ENCODE measurements at regions not wholly inside any gene's neighbourhood (a gene's known extent, or its start where the extent isn't known, plus 50 kb on each side); places are given as distances from the start of the nearest gene placed in this dataset.

GRCh38 chr12:18979401-18980126, 150.0 kb upstream of the PLEKHA5 start:
- no peaks in the 10 kb centered on the region for H3K9me3 ChIP-seq (ENCODE audit: control insufficient read depth, insufficient read depth, low read length)
- H3K9ac ChIP-seq (ENCODE audit: low read depth, low read length) = no peak overlapping the region
- H3K4me3 ChIP-seq (ENCODE audit: low read depth, low read length) = no peak overlapping the region
- peaks cover 11% of the 10 kb centered on the region for H3K4me1 ChIP-seq (ENCODE audit: control insufficient read depth, insufficient read depth, low read length)
- H3K36me3 ChIP-seq (ENCODE audit: control insufficient read depth, insufficient read depth, low read length) = no peaks in the 10 kb centered on the region
- H3K27me3 ChIP-seq (ENCODE audit: control insufficient read depth, insufficient read depth, low read length) = no peaks in the 10 kb centered on the region

- Histone ChIP-seq H3K9ac (ENCODE audit: low read depth, low read length) (no peak overlapping the region), H3K4me1 (ENCODE audit: control insufficient read depth, insufficient read depth, low read length) (peaks cover 11% of the 10 kb centered on the region), H3K36me3 (ENCODE audit: control insufficient read depth, insufficient read depth, low read length) (no peaks in the 10 kb centered on the region), H3K27me3 (ENCODE audit: control insufficient read depth, insufficient read depth, low read length) (no peaks in the 10 kb centered on the region), H3K9me3 (ENCODE audit: control insufficient read depth, insufficient read depth, low read length) (no peaks in the 10 kb centered on the region), H3K4me3 (ENCODE audit: low read depth, low read length) (no peak overlapping the region)
Measured at GRCh38 chr12:18981732-18982131, 147.8 kb upstream of the PLEKHA5 start.

- H3K4me3 ChIP-seq (ENCODE audit: low read depth, low read length) = no peak overlapping the region
Measured at GRCh38 chr12:18982226-18982949, 147.1 kb upstream of the PLEKHA5 start.

GRCh38 chr12:18983854-18984253, 145.7 kb upstream of the PLEKHA5 start:
- Histone ChIP-seq H3K4me1 (ENCODE audit: control insufficient read depth, insufficient read depth, low read length) (peaks cover 11% of the 10 kb centered on the region), H3K27me3 (ENCODE audit: control insufficient read depth, insufficient read depth, low read length) (no peaks in the 10 kb centered on the region), H3K4me3 (ENCODE audit: low read depth, low read length) (no peak overlapping the region), H3K9me3 (ENCODE audit: control insufficient read depth, insufficient read depth, low read length) (no peaks in the 10 kb centered on the region), H3K9ac (ENCODE audit: low read depth, low read length) (no peak overlapping the region), H3K36me3 (ENCODE audit: control insufficient read depth, insufficient read depth, low read length) (no peaks in the 10 kb centered on the region)

More at GRCh38 chr12:18982226-18982949, 147.1 kb upstream of the PLEKHA5 start:
- Histone ChIP-seq H3K9ac (ENCODE audit: low read depth, low read length) (no peak overlapping the region), H3K27me3 (ENCODE audit: control insufficient read depth, insufficient read depth, low read length) (no peaks in the 10 kb centered on the region), H3K36me3 (ENCODE audit: control insufficient read depth, insufficient read depth, low read length) (no peaks in the 10 kb centered on the region), H3K9me3 (ENCODE audit: control insufficient read depth, insufficient read depth, low read length) (no peaks in the 10 kb centered on the region), H3K4me1 (ENCODE audit: control insufficient read depth, insufficient read depth, low read length) (peaks cover 11% of the 10 kb centered on the region)

GRCh38 chr12:18990856-18991255, 138.7 kb upstream of the PLEKHA5 start:
- no peaks in the 10 kb centered on the region for H3K27me3 ChIP-seq (ENCODE audit: control insufficient read depth, insufficient read depth, low read length)
- no peak overlapping the region for H3K9ac ChIP-seq (ENCODE audit: low read depth, low read length)
- no peaks in the 10 kb centered on the region for H3K36me3 ChIP-seq (ENCODE audit: control insufficient read depth, insufficient read depth, low read length)
- no peak overlapping the region for H3K4me3 ChIP-seq (ENCODE audit: low read depth, low read length)
- no peaks in the 10 kb centered on the region for H3K4me1 ChIP-seq (ENCODE audit: control insufficient read depth, insufficient read depth, low read length)
- H3K9me3 ChIP-seq (ENCODE audit: control insufficient read depth, insufficient read depth, low read length) = no peaks in the 10 kb centered on the region

GRCh38 chr12:18992336-18992735, 137.2 kb upstream of the PLEKHA5 start:
- Histone ChIP-seq H3K9ac (ENCODE audit: low read depth, low read length) (no peak overlapping the region), H3K36me3 (ENCODE audit: control insufficient read depth, insufficient read depth, low read length) (no peaks in the 10 kb centered on the region), H3K4me3 (ENCODE audit: low read depth, low read length) (no peak overlapping the region), H3K4me1 (ENCODE audit: control insufficient read depth, insufficient read depth, low read length) (no peaks in the 10 kb centered on the region), H3K9me3 (ENCODE audit: control insufficient read depth, insufficient read depth, low read length) (no peaks in the 10 kb centered on the region), H3K27me3 (ENCODE audit: control insufficient read depth, insufficient read depth, low read length) (no peaks in the 10 kb centered on the region)

GRCh38 chr12:18998343-18999261, 130.9 kb upstream of the PLEKHA5 start:
- Histone ChIP-seq H3K4me1 (ENCODE audit: control insufficient read depth, insufficient read depth, low read length) (peaks cover 14% of the 10 kb centered on the region), H3K9ac (ENCODE audit: low read depth, low read length) (no peak overlapping the region)

GRCh38 chr12:19000836-19001235, 128.7 kb upstream of the PLEKHA5 start:
- Histone ChIP-seq H3K4me3 (ENCODE audit: low read depth, low read length) (no peak overlapping the region), H3K36me3 (ENCODE audit: control insufficient read depth, insufficient read depth, low read length) (no peaks in the 10 kb centered on the region), H3K9ac (ENCODE audit: low read depth, low read length) (no peak overlapping the region), H3K4me1 (ENCODE audit: control insufficient read depth, insufficient read depth, low read length) (peaks cover 29% of the 10 kb centered on the region), H3K9me3 (ENCODE audit: control insufficient read depth, insufficient read depth, low read length) (no peaks in the 10 kb centered on the region), H3K27me3 (ENCODE audit: control insufficient read depth, insufficient read depth, low read length) (no peaks in the 10 kb centered on the region)

More at GRCh38 chr12:18998343-18999261, 130.9 kb upstream of the PLEKHA5 start:
- H3K27me3 ChIP-seq (ENCODE audit: control insufficient read depth, insufficient read depth, low read length) = no peaks in the 10 kb centered on the region
- H3K36me3 ChIP-seq (ENCODE audit: control insufficient read depth, insufficient read depth, low read length) = no peaks in the 10 kb centered on the region
- H3K4me3 ChIP-seq (ENCODE audit: low read depth, low read length) = no peak overlapping the region
- H3K9me3 ChIP-seq (ENCODE audit: control insufficient read depth, insufficient read depth, low read length) = no peaks in the 10 kb centered on the region

GRCh38 chr12:19002216-19002615, 127.3 kb upstream of the PLEKHA5 start:
- Histone ChIP-seq H3K36me3 (ENCODE audit: control insufficient read depth, insufficient read depth, low read length) (no peaks in the 10 kb centered on the region), H3K4me3 (ENCODE audit: low read depth, low read length) (no peak overlapping the region), H3K27me3 (ENCODE audit: control insufficient read depth, insufficient read depth, low read length) (no peaks in the 10 kb centered on the region), H3K9me3 (ENCODE audit: control insufficient read depth, insufficient read depth, low read length) (no peaks in the 10 kb centered on the region), H3K4me1 (ENCODE audit: control insufficient read depth, insufficient read depth, low read length) (peaks cover 41% of the 10 kb centered on the region), H3K9ac (ENCODE audit: low read depth, low read length) (no peak overlapping the region)

- Histone ChIP-seq H3K27me3 (ENCODE audit: control insufficient read depth, insufficient read depth, low read length) (no peaks in the 10 kb centered on the region), H3K4me1 (ENCODE audit: control insufficient read depth, insufficient read depth, low read length) (peaks cover 41% of the 10 kb centered on the region), H3K9me3 (ENCODE audit: control insufficient read depth, insufficient read depth, low read length) (no peaks in the 10 kb centered on the region), H3K36me3 (ENCODE audit: control insufficient read depth, insufficient read depth, low read length) (no peaks in the 10 kb centered on the region), H3K4me3 (ENCODE audit: low read depth, low read length) (no peak overlapping the region), H3K9ac (ENCODE audit: low read depth, low read length) (no peak overlapping the region)
Measured at GRCh38 chr12:19003141-19003540, 126.4 kb upstream of the PLEKHA5 start.

- Histone ChIP-seq H3K36me3 (ENCODE audit: control insufficient read depth, insufficient read depth, low read length) (no peaks in the 10 kb centered on the region), H3K4me3 (ENCODE audit: low read depth, low read length) (peak overlapping the region; percentile 3), H3K27me3 (ENCODE audit: control insufficient read depth, insufficient read depth, low read length) (no peaks in the 10 kb centered on the region), H3K9ac (ENCODE audit: low read depth, low read length) (no peak overlapping the region), H3K4me1 (ENCODE audit: control insufficient read depth, insufficient read depth, low read length) (peaks cover 41% of the 10 kb centered on the region), H3K9me3 (ENCODE audit: control insufficient read depth, insufficient read depth, low read length) (no peaks in the 10 kb centered on the region)
Measured at GRCh38 chr12:19003987-19004619, 125.4 kb upstream of the PLEKHA5 start.
